ENCODE measurements at regions not wholly inside any gene's neighbourhood (a gene's known extent, or its start where the extent isn't known, plus 50 kb on each side); places are given as distances from the start of the nearest gene placed in this dataset.

- no peaks in the 10 kb centered on the region for H3K27me3 ChIP-seq
- H3K4me3 ChIP-seq: no peak overlapping the region
- H3K9me3 ChIP-seq: no peaks in the 10 kb centered on the region
- H3K36me3 ChIP-seq: no peaks in the 10 kb centered on the region
- H3K27ac ChIP-seq: peak overlapping the region in 3 of 4 donors; percentile 25 to 56 (median 47)
- TF ChIP-seq POLR2A (IDR thresholded peaks at IDR 0.05) (no peak), POLR2AphosphoS5 (IDR thresholded peaks at IDR 0.05) (peak; percentile 53)
- no peak for ATAC-seq
- 24 to 33% methylated on average over 6 to 7 of the region's 7 CpGs for WGBS, 2 donors (ENCODE audit: low coverage in 1 of 2)
- peaks cover 0 to 33% (median 6%) of the 10 kb centered on the region in 3 donors for H3K4me1 ChIP-seq
These were observed 131.9 kb upstream of the PCGF5 start for GRCh38 chr10:91088300-91089140.

- ATAC-seq: no peak
- TF ChIP-seq POLR2AphosphoS5 (IDR thresholded peaks at IDR 0.05) (no peak), CTCF (IDR thresholded peaks at IDR 0.05) (peak in 2 of 4 experiments; percentile 29 to 32)
- Histone ChIP-seq H3K27ac (no peak overlapping the region), H3K4me1 (peaks cover 0 to 33% (median 6%) of the 10 kb centered on the region in 3 donors), H3K36me3 (no peaks in the 10 kb centered on the region), H3K4me3 (no peak overlapping the region), H3K9me3 (no peaks in the 10 kb centered on the region), H3K27me3 (no peaks in the 10 kb centered on the region)
- 18 to 27% methylated on average over 4 to 5 of the region's 5 CpGs for WGBS, 2 donors (ENCODE audit: low coverage in 1 of 2)
These were observed 129.5 kb upstream of the PCGF5 start for GRCh38 chr10:91090761-91091529.

- no peaks in the 10 kb centered on the region for H3K9me3 ChIP-seq
- H3K4me1 ChIP-seq: peaks cover 0 to 33% (median 6%) of the 10 kb centered on the region in 3 donors
- WGBS, 2 donors (ENCODE audit: low coverage in 1 of 2): 89 to 92% methylated on average over 2 of the region's 2 CpGs
- H3K4me3 ChIP-seq: no peak overlapping the region
- no peak overlapping the region for H3K27ac ChIP-seq
- H3K27me3 ChIP-seq: no peaks in the 10 kb centered on the region
- H3K36me3 ChIP-seq: no peaks in the 10 kb centered on the region
- ATAC-seq: no peak
- TF ChIP-seq POLR2A (IDR thresholded peaks at IDR 0.05): no peak
- no peak for TF ChIP-seq CTCF (IDR thresholded peaks at IDR 0.05)
- TF ChIP-seq POLR2AphosphoS5 (IDR thresholded peaks at IDR 0.05): no peak
- no peak for TF ChIP-seq EP300 (IDR thresholded peaks at IDR 0.05)
These were observed 128.7 kb upstream of the PCGF5 start for GRCh38 chr10:91091780-91092179.

GRCh38 chr10:91096274-91096673, 124.2 kb upstream of the PCGF5 start:
- ATAC-seq: no peak
- no peaks in the 10 kb centered on the region for H3K27me3 ChIP-seq
- 53 to 57% methylated on average over 1 to 3 of the region's 3 CpGs for WGBS, 2 donors (ENCODE audit: low coverage in 1 of 2)

More at GRCh38 chr10:91096274-91096673, 124.2 kb upstream of the PCGF5 start:
- no peak overlapping the region for H3K4me3 ChIP-seq
- TF ChIP-seq EP300 (IDR thresholded peaks at IDR 0.05) (no peak), POLR2A (IDR thresholded peaks at IDR 0.05) (no peak), POLR2AphosphoS5 (IDR thresholded peaks at IDR 0.05) (no peak), CTCF (IDR thresholded peaks at IDR 0.05) (no peak)
- H3K36me3 ChIP-seq: no peaks in the 10 kb centered on the region
- H3K27ac ChIP-seq: no peak overlapping the region
- H3K9me3 ChIP-seq: peaks cover 0 to 17% (median 0%) of the 10 kb centered on the region in 3 donors
- peaks cover 0 to 2% (median 0%) of the 10 kb centered on the region in 3 donors for H3K4me1 ChIP-seq
